COLO668 (cell line): ENCODE measurements at regions not wholly inside any gene's neighbourhood (a gene's known extent, or its start where the extent isn't known, plus 50 kb on each side); places are given as distances from the start of the nearest gene placed in this dataset.

ENCODE experiments used
- DNase-seq: peaks from one replicate; lab custom pipeline; 2025; ENCODE audit not compliant: unreplicated experiment; lab: John Stamatoyannopoulos, UW

DNA sequence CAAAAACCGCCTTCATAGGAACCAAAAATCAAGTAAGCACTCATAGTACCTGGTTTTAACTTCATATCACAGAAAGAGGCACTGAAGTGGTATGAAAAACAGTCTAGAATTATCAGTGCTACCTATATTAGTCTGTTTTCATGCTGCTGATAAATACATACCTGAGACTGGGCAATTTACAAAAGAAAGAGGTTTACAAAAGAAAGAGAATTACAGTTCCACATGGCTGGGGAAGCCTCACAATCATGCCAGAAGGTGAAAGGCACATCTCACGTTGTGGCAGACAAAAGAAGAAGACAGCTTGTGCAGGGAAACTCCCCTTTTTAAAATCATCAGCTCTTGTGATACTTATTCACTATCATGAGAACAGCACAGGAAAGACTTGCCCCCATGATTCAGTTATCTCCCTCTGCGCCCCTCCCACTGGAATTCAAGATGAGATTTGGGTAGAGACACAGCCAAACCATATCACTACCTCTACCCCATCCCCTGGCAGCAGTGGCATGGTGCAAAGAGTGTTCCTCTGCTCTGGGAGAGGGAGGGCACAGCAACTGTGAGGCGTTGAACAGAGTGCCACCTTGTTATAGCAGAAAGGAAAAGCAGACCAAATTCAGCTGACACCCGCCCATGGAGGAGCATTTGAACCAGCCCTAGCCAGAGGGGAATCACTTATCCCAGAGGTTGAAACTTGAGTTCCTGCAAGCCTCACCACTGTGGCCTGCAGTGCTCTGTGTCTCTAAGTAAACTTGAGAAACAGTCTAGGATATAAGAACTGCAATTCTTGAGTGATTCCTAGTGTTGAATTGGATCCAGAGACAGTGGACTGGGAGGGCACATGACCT lies 61.9 kb upstream of the PTPRZ1 start:
- no peak for DNase-seq

DNA sequence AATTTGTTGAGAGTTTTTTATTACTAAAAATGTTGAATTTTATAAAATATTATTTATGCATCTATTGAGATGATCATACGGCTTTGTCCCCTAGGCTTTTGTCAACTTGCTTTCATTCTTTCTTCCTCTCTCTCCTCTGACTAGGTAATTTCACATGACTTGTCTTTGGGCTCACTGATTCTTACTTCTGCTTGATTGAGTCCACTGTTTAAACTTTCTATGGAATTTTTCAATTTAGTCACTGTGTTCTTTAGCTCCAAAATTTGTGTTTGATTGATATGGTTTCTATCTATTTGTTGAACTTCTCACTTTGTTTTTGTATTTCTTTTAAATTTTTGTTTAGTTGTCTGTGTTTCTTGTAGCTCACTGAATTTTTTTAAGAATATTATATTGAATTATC lies 65.9 kb upstream of the PTPRZ1 start:
- no peak for DNase-seq

DNA sequence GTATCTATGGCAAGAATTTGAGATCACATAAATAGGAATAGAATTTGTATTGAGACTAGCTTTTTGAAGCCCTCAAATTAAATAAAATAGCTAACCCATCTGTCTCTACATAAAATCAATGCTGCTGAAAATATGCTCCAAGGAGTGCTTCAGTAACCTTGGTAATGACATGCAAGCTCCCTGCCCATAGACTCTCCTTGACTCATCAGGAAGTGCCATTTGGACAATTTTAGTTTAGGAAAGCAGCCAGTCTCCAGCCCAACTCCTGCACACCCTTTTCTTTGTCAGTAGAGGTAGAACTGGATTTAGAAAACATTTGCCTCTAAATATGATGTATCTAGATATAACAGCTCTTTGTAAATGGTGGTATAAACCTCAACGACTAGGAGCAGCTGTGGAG lies 69.9 kb upstream of the PTPRZ1 start:
- DNase-seq = no peak

DNA sequence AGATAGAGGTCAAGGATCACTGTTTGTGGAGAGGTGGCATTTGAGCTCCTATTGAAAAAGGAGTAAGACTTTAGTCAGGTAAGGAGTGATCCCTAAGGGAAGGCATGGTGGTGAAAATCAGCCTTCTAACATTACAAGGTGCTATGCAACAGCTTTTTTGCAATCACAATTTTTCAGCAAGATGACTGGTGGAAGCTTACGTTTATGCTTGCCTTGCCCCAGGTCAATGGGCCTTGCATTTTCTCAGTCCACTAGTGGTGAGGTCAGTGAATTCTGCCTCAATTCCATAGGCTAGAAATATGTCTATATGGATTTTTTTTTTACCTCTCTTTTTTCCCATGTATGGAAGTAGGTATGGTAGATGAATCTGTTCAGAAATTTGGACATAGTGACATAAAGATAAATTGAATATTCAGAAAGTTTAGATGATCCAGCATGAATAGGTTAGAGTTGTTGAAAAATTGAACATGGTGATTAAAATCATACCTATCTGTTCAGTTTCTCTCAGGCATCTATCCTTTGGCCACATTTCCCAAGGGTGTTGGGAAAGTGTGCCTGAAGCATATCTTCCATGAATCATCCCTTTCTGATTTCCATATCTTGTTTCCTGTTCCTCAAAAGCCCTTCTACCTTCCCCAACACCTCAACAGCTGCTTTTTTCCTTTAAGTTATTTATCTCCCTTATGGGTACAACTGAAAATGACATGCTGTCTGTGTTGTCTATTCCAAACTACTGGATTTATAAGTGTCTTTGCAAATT lies 71.9 kb upstream of the PTPRZ1 start:
- DNase-seq = no peak

DNA sequence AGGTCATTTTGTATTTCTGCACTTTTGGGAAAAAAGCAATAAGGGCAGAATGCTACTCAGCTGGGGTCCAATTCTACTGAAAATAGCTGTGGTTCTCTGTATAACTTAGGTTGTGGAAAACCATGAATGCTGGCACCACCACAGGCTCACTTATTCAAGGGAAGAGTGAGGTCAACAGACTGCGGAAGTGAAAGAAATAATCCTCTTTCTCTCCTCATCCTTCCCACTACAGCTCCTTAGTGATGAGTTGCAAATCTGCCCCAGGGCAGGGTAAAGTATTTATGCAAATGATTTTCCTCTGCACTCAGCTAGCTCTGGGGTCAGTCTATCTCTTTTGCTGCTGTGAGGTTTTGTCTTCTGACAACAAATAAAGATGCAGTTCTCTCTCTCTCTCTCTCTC lies 74.1 kb upstream of the PTPRZ1 start:
- no peak for DNase-seq

DNA sequence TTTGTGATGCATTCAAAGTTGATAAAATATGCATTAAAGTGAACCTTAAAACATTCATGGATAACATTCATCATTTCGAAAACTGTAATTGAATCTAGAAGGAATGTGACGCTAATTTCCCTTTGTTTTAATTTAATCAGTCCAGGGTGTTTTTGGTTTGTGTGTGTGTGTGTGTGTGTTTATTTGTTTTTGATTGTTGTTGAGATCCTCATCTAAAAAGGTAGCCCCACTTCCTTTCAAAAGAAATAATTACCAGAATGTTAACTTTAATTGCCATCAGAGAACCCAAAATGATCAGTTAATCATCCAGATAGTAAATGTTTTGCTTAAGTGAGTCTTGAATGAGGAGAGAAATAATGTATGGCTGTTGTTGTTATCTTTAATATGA lies 74.5 kb upstream of the PTPRZ1 start:
- DNase-seq = no peak

DNA sequence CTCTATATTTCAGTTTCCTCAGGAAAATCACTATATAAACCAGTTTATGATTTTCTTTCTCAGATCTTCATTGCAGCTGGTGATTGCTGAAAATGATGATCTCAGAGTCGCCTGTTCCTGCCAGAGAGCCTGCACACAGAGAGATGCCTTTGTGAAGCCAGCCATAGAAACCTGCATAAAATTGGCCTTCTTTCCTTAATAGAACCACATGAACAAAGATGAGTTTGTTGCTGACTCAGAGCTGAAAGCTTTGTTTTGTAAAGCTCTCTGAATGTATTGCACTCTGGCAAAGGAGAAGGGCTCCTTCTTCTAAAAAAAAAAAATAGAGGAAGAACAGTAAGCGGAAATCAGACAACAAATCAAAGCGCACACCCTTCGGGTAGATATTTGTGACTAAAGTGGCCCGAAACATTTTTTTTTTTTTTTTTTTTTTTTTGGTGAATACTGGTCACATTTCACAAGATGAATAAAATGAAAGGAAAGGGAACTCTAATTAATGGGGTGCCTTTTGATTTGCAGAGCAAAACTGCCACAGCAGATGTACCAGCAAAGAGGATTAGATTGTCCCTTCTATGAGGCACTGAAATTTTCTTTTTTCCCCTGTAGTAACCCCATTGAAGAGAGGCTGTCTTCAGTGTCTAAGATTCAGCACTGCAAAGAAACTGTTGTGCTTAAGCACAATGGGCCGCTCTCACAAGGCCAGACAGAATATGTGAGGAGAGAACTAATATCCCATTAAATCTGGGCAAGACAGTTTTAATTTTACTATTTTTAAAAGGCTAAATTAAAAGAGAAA lies 75.1 kb upstream of the PTPRZ1 start:
- DNase-seq = no peak

DNA sequence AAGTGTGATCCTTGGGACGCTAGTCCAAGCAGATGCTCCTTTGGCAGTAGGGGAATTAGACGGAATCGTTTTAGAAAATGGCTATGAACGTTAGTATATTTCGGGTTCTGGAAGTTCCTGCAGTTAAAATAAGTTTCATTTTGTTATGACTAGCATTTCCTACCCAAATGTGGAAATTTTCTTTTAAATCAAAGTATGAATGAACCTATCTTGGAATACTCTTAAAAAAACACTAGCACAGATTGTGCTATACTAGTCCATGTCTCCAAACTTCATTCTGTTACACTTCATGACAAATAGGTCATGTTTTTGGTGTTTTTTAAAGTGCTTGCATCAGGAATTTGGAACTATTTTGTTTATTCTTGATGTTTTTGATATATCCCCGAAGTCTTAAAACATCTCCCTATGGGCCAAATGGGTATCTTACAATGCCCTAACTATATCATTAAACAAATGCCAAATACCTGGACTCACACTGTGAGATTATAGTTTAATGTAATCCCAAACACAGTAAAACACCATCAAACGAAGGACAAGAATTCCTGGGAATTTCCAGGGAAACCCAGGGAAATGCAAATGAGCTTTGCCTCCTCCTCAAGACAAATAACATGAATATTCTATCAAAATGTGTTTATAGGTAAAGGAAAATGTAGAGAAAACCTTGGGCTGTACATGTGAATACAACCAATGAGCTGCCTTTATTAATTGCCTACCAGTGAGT lies 75.9 kb upstream of the PTPRZ1 start:
- no peak for DNase-seq

DNA sequence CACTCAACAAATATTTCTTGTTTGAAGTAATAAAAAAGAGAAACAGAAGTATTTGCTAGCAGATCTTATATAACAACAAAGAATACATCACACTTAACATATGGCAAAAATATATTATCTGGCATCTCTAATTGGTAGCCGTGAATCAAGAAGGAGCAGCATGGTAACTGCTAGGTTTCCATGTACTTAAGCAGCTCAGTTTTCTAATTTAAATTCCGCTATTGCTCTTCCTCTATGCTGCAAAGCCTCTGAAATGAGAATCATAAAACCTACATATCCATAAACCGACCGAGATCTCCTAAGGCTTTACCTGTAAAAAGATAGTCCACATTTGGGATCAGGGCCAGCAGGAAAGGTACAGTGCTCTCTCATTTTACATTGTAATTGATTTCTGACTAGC lies 76.6 kb upstream of the PTPRZ1 start:
- DNase-seq = no peak

DNA sequence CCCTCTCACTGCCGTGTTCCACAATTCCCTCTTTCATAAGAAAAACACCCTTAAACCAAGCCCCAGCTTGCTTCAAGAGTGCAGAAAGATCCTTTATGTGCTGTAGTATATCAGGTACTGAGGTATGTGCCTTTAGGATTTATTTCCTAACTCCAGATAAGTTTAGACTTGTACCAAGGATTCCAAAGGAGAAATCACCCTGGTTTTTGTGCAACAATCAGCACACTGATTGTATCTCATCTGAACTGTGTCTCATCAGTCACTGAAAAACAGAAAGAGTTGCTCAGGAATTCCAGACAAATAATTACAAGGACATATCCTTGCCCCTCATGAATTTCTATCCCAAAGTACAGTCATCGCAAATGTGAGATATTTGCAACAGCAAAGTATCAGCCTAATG lies 77.2 kb upstream of the PTPRZ1 start:
- no peak for DNase-seq

DNA sequence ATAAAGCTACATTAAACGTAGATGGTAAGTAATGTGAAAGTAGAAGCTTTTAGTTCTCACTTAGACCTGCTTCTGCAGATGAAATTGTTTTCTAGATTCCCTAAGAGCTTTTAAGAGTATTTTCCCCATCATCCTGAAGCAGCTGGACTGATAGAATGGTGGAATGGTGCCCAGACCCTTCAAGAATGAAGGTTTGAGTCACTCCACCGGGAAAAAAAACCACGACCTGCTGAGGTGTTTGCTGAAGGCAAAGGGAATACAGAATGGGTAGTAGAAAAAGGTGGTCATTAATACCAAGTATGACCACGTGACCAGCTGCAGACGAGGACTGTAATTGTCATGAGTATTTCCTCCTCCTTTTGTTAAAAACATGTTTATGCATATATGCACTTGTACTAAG lies 79.2 kb upstream of the PTPRZ1 start:
- DNase-seq = no peak

DNA sequence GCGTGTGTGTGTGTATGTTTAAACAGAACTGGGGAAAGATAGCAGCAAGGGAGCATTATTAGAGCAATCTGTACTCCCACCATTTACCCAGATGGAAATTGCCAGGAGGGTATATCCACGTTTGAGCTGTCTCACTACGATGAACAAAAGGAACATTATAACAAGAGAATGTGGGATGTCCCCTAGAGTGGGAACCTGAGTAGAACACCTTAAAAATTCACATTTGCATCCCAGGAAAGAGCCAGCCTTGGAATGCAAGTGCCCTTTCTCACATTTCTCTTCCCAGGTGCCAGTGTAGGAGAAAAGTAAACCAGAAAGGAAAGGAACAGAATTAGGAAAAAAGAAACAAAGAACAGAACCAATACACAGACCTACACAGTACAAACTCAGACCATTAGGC lies 95.3 kb upstream of the PTPRZ1 start:
- DNase-seq = no peak

DNA sequence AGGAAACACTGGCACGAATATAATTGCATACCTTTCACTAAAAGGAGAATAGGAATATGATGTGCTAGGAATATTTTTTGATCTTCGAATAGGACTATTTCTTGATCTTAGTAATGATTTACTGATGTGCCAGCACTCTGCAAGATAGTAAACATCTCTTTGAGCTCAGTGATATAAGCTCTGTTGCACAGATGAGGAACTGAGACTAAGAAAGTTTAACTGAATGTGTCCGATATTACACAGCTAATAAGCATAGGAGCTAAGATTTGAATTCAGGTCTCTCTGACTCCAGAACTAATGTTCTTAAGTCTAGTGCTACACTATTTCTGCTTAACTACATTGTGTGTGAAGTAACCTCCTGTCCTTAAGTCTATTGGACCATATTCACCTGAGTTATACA lies 98.4 kb upstream of the PTPRZ1 start:
- DNase-seq = no peak

DNA sequence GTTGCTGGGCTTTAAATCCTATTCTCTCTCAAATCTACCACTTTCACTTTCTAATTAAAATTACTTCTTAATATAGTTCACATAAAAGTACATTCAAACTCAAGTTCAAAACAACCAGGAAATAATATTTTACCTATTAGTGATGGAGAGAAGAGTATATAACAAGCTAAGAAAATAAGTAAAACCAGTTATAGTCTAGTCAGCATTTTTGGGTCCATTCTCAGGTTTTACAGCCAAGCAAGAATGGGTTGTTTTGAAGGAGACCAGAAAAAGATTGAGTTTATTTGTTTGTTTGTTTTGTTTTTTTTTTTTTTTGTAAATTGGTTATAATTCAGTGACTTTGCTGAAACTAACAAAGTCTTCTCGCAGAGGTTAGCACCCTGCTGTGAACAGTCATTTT lies 106.3 kb upstream of the PTPRZ1 start:
- no peak for DNase-seq

DNA sequence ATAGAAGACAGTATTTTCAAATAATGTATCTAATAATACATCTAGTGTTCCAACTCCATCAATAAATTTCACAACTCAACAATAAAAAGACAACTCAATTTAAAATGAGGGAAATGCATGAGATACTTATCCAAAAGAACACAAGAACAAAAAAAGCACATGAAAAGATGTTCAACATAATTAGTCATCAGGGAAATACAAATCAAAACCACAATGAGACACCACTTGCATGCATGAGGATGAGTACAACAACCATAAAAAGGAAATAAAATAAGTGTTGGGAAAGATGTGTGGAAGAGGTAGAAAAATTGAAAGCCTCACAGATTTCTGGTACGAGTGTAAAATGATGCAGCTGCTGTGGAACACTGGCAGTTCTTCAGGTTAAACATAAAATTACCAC lies 111.6 kb upstream of the PTPRZ1 start:
- DNase-seq = no peak

DNA sequence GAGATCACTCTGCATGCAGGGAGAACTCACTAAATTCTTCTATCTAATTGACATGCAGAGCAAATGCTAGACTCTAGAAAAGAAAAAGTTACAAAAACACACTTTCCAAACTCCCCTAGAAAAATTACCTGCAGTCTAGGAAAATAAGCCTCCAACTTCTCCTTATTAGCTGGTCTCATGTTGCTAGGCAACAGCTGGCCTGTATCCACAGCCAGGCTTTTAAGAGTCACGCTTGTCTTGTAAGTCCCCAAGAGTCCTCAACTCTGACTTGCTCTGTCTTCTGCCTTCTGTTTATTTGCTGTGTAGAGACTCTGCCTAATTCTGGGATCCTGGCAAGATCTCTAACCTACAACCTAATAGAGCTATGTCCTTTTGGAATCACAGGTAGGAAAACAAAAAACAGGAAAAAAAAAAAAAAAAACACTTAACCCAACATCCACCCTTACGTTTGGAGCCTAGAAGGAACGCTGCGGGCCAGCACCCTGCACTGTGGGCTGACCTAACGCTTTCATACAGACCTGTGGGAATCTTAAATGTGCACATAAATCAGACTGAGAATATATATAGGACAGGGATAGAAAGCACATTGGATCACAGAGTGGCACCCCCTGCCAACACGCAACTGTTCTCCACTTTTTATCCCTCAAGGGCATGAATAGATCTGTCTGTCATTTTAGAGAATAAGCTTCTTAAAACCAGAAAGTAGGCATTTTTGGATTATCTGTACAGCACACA lies 117.0 kb upstream of the PTPRZ1 start:
- DNase-seq = no peak

DNA sequence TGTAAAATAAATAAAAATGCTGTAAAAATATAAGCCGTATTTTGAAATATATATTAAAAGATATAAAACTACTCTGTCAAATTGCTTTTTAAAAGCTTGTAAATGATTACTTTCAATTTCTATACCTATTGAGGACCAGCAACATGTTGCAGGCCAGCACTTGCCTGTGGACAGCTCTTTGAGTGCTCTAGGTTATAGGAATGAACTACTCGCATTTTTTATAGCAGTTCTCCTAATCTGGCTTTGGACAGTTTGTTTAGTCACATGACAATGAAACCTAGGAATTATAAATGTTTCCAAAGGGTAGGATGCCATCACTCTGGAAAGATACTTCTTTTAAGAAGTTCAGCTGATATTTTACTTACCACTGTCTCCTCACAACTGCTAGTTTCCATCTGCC lies 117.7 kb upstream of the PTPRZ1 start:
- DNase-seq = no peak

DNA sequence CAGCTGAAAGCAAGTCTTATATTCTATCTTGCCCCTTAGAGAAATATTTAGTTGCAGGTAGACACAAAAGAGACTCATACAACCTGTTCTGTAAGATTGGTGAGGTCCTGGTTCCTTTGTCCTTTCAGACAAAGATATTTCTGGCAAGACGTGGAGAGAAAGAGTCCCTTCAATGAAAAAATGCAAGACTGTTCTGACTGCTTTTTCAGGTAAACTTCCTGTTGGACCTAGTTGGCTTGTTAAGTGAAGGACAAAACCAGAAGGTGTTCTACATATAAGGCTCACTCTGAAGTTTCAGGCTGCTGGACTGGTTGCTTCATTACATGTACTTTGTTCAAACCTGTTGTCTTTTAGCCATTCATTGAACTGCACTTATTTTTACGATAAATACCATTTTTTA lies 119.0 kb upstream of the PTPRZ1 start:
- no peak for DNase-seq

DNA sequence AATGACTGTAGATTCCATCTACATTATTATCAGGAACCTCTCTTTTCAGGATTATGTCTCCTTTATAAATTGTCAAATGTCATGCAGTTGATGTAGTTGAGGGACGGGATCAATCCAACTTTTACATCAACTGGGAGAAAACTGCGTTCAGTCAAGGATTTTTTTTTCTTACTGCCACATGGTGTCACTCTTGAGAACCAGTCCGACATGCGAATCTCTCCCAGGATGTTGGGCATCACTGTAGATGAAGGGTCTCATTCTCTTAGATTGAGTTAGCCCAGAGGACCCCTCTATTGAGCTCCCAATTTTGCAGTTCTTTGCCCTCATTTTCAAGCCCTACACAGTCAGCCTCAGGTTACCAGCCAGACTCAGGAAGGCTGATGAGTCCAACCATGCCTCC lies 120.3 kb upstream of the PTPRZ1 start:
- DNase-seq = no peak

DNA sequence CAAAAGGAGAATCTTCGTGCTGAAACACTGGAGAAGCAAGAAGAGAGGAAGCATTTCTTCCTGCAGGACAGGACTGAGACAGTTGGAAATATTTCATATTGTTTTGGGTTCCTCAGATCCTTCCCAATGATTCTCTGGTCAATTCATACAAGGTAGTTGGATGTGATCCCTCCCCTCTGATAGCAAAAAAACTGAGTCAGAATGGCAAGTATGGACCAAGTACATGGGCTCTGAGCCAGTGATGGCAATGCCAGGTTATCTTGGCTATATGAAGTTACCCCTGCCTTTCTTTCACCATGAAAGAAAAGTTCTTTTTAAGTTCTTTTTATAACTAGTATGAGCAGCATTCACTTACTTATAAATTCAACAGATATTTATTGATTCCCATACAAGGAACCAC lies 124.4 kb upstream of the PTPRZ1 start:
- DNase-seq = no peak

DNA sequence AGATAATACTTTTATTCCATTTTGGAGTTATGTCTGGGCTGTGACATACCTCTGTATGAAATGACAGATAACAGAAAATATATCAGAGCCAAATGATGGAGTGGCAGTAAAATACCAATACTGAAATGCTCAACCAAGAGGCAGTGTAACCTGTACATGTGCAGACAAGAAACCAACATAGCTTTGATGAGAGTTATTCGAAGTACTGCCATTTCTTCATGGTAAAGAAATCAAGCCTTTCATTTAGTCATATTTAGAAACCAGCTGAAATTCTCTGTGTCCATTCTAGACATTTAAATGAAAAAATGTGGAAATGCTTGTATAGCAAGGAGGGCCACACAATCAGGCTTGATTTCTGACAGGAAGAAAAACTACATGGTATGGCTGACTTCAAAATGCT lies 127.1 kb upstream of the PTPRZ1 start:
- DNase-seq = no peak
